SIG-M5 treated with dmso at 0.1 percent for 504 hours (cell line): ENCODE measurements at regions not wholly inside any gene's neighbourhood (a gene's known extent, or its start where the extent isn't known, plus 50 kb on each side); places are given as distances from the start of the nearest gene placed in this dataset.
"Not testable (repeated sequence)": the region's sequence is repeated elsewhere in the genome, so short reads cannot be mapped to it uniquely, and the experiment has no call there.

Source experiments
- DNase-seq: peaks from one replicate; lab custom pipeline; 2025; ENCODE audit not compliant: unreplicated experiment; lab: John Stamatoyannopoulos, UW

GRCh38 chr16:88128556-88128955, 177.3 kb downstream of the BANP start:
- DNase-seq = no peak

- not testable (repeated sequence) for DNase-seq
These were observed 177.9 kb downstream of the BANP start for GRCh38 chr16:88129133-88129532.

- DNase-seq = no peak
These were observed 178.8 kb downstream of the BANP start for GRCh38 chr16:88130016-88130415.

GRCh38 chr16:88130681-88131080, 179.4 kb downstream of the BANP start:
- no peak for DNase-seq

GRCh38 chr16:88131256-88131655, 180.0 kb downstream of the BANP start:
- DNase-seq = no peak

GRCh38 chr16:88131966-88132365, 180.7 kb downstream of the BANP start:
- no peak for DNase-seq

GRCh38 chr16:88132836-88133506, 181.7 kb downstream of the BANP start:
- no peak for DNase-seq

GRCh38 chr16:88133507-88133843, 182.2 kb downstream of the BANP start:
- DNase-seq = no peak

- DNase-seq = not testable (repeated sequence)
These were observed 183.1 kb downstream of the BANP start for GRCh38 chr16:88134172-88134898.

- not testable (repeated sequence) for DNase-seq
These were observed 183.9 kb downstream of the BANP start for GRCh38 chr16:88134899-88135682.

GRCh38 chr16:88136211-88136713, 185.0 kb downstream of the BANP start:
- not testable (repeated sequence) for DNase-seq

- not testable (repeated sequence) for DNase-seq
These were observed 185.7 kb downstream of the BANP start for GRCh38 chr16:88136939-88137338.

- not testable (repeated sequence) for DNase-seq
These were observed 187.9 kb downstream of the BANP start for GRCh38 chr16:88139141-88139540.

- not testable (repeated sequence) for DNase-seq
These were observed 189.0 kb downstream of the BANP start for GRCh38 chr16:88140195-88140594.

GRCh38 chr16:88141580-88141979, 190.3 kb downstream of the BANP start:
- DNase-seq = no peak

GRCh38 chr16:88142056-88142935, 191.1 kb downstream of the BANP start:
- not testable (repeated sequence) for DNase-seq

GRCh38 chr16:88143122-88144027, 192.1 kb downstream of the BANP start:
- not testable (repeated sequence) for DNase-seq

- no peak for DNase-seq
These were observed 192.8 kb downstream of the BANP start for GRCh38 chr16:88144028-88144511.

- not testable (repeated sequence) for DNase-seq
These were observed 194.1 kb downstream of the BANP start for GRCh38 chr16:88145376-88145775.
